ENCODE measurements at regions not wholly inside any gene's neighbourhood (a gene's known extent, or its start where the extent isn't known, plus 50 kb on each side); places are given as distances from the start of the nearest gene placed in this dataset.

- ChIA-PET CTCF (no interaction called here), POLR2A (no interaction called here)
- H3K36me3 Mint-ChIP-seq (ENCODE audit: low read depth) = no peaks in the 10 kb centered on the region
- DNase-seq (no peak), ATAC-seq (no peak)
- no peaks in the 10 kb centered on the region for H3K4me1 Mint-ChIP-seq
- intact Hi-C loops (cut with DNase I, micrococcal nuclease) = no loop called here
- no peaks in the 10 kb centered on the region for H3K27me3 Mint-ChIP-seq
- no peak overlapping the region for H3K27ac Mint-ChIP-seq
- peaks cover 7% of the 10 kb centered on the region for H3K9me3 Mint-ChIP-seq (ENCODE audit: low read depth)
- H3K4me3 Mint-ChIP-seq = no peak overlapping the region
Measured at GRCh38 chr1:70919706-70920323, 127.8 kb downstream of the PTGER3 start.
